Lower leg skin (tissue), 3 donors: ENCODE measurements at regions not wholly inside any gene's neighbourhood (a gene's known extent, or its start where the extent isn't known, plus 50 kb on each side); places are given as distances from the start of the nearest gene placed in this dataset.

ENCODE experiments used
- POLR2A ChIP-seq, 2 donors: fragments of 450-650 bp; IDR thresholded peaks; one replicate each; pipeline ENCODE4 v1.6.1; 2016 to 2017; ENCODE audit warnings: antibody characterized with exemption in 2 of 2, mild to moderate bottlenecking in 1 of 2, moderate library complexity in 1 of 2
- TF ChIP-seq, protein P1 (sequence below), 3 donors: fragments of 450-650 bp; IDR thresholded peaks; one replicate each; pipeline ENCODE4 v1.5.1; 2016; ENCODE audit warnings: antibody characterized with exemption in 3 of 3, mild to moderate bottlenecking in 3 of 3, moderate library complexity in 2 of 3

DNA sequence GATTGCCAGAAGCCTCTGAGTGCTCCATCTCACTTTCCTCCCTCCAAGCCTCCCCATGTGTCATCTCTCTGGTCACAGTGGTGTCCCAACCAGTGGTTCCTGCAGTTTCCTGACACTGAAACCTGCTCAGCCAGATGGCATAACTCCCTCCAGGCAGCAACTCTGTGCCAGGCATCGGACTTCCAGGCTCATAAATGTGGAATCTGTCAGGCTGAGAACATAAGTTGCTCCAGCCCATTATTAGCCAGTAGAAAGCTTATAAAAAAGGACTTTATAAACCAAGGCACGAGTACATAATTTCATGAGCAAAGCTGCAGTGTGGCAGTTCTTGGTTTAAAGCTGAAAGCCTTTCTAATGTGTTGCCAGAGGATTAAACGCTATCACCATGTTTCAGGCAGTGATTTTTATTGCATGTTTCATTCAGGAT lies 194.3 kb downstream of the DACT1 start:
- TF ChIP-seq, protein P1, sequence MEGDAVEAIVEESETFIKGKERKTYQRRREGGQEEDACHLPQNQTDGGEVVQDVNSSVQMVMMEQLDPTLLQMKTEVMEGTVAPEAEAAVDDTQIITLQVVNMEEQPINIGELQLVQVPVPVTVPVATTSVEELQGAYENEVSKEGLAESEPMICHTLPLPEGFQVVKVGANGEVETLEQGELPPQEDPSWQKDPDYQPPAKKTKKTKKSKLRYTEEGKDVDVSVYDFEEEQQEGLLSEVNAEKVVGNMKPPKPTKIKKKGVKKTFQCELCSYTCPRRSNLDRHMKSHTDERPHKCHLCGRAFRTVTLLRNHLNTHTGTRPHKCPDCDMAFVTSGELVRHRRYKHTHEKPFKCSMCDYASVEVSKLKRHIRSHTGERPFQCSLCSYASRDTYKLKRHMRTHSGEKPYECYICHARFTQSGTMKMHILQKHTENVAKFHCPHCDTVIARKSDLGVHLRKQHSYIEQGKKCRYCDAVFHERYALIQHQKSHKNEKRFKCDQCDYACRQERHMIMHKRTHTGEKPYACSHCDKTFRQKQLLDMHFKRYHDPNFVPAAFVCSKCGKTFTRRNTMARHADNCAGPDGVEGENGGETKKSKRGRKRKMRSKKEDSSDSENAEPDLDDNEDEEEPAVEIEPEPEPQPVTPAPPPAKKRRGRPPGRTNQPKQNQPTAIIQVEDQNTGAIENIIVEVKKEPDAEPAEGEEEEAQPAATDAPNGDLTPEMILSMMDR (IDR thresholded peaks at IDR 0.05), result no peak
- no peak for TF ChIP-seq POLR2A (IDR thresholded peaks at IDR 0.05)
